Osteocyte (in vitro differentiated cells): ENCODE measurements at regions not wholly inside any gene's neighbourhood (a gene's known extent, or its start where the extent isn't known, plus 50 kb on each side); places are given as distances from the start of the nearest gene placed in this dataset.

Experiments
- DNase-seq: peaks from one replicate; pipeline ENCODE4 v3.0.0; 2021; ENCODE audit warnings: mixed read lengths; ENCODE audit not compliant: unreplicated experiment; ENCODE audit errors: extremely low spot score
- H3K27ac Mint-ChIP-seq: one replicate; pipeline ENCODE4 v1.8.0; 2021; ENCODE audit warnings: mild to moderate bottlenecking, mixed read lengths; ENCODE audit not compliant: unreplicated experiment
- H3K27me3 Mint-ChIP-seq: one replicate; pipeline ENCODE4 v1.8.0; 2021; ENCODE audit warnings: mixed read lengths; ENCODE audit not compliant: unreplicated experiment
- H3K36me3 Mint-ChIP-seq: one replicate; pipeline ENCODE4 v1.8.0; 2021; ENCODE audit warnings: mixed read lengths; ENCODE audit not compliant: unreplicated experiment
- H3K4me1 Mint-ChIP-seq: one replicate; pipeline ENCODE4 v1.8.0; 2021; ENCODE audit warnings: mixed read lengths; ENCODE audit not compliant: unreplicated experiment
- H3K4me3 Mint-ChIP-seq: one replicate; pipeline ENCODE4 v1.8.0; 2021; ENCODE audit warnings: mild to moderate bottlenecking, moderate library complexity, mixed read lengths; ENCODE audit not compliant: unreplicated experiment
- H3K9me3 Mint-ChIP-seq: one replicate; pipeline ENCODE4 v1.8.0; 2021; ENCODE audit warnings: mixed read lengths; ENCODE audit not compliant: unreplicated experiment
- CTCF ChIP-seq: fragments of 200-600 bp; sonication (generic); IDR thresholded peaks from 2 replicates; pipeline ENCODE4 v1.5.0; 2021; ENCODE audit warnings: antibody characterized with exemption, mild to moderate bottlenecking, moderate library complexity

GRCh38 chr9:27934471-27934870, 361.2 kb upstream of the C9orf72 start:
- H3K36me3 Mint-ChIP-seq, result no peaks in the 10 kb centered on the region

GRCh38 chr9:27939186-27939585, 365.9 kb upstream of the C9orf72 start:
- no peak overlapping the region for H3K27ac Mint-ChIP-seq
- no peaks in the 10 kb centered on the region for H3K9me3 Mint-ChIP-seq
- no peak for DNase-seq
- no peaks in the 10 kb centered on the region for H3K4me1 Mint-ChIP-seq
- H3K27me3 Mint-ChIP-seq, result no peaks in the 10 kb centered on the region
- no peak overlapping the region for H3K4me3 Mint-ChIP-seq
- TF ChIP-seq CTCF, result no peak
- no peaks in the 10 kb centered on the region for H3K36me3 Mint-ChIP-seq

More at GRCh38 chr9:27934471-27934870, 361.2 kb upstream of the C9orf72 start:
- H3K4me1 Mint-ChIP-seq, result no peaks in the 10 kb centered on the region
- no peaks in the 10 kb centered on the region for H3K9me3 Mint-ChIP-seq
- no peak overlapping the region for H3K27ac Mint-ChIP-seq
- no peak for TF ChIP-seq CTCF
- H3K27me3 Mint-ChIP-seq, result no peaks in the 10 kb centered on the region
- DNase-seq, result no peak
- H3K4me3 Mint-ChIP-seq, result no peak overlapping the region

DNA sequence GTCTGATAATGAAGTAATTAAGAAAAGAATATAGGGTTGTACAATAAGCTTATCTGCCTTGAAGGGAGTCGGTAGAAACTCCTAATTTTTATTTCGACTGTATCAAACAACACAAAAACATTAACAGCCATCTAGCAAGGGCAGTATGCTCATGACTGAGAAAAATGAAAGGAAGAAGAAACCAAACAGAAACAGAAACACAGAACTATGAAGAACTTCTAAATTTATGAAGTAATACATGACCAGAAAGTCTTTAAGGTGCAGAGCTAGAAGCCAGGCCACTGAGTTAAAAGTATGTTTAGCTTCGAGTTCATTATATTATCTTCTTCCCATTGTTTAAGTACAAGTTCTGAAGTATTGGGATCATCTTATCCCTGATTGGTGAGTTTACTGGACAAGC, 367.3 kb upstream of the C9orf72 start:
- H3K4me1 Mint-ChIP-seq, result no peaks in the 10 kb centered on the region
- no peak for DNase-seq
- no peaks in the 10 kb centered on the region for H3K36me3 Mint-ChIP-seq
- no peaks in the 10 kb centered on the region for H3K27me3 Mint-ChIP-seq
- H3K27ac Mint-ChIP-seq, result no peak overlapping the region
- no peak overlapping the region for H3K4me3 Mint-ChIP-seq
- no peaks in the 10 kb centered on the region for H3K9me3 Mint-ChIP-seq
- no peak for TF ChIP-seq CTCF

DNA sequence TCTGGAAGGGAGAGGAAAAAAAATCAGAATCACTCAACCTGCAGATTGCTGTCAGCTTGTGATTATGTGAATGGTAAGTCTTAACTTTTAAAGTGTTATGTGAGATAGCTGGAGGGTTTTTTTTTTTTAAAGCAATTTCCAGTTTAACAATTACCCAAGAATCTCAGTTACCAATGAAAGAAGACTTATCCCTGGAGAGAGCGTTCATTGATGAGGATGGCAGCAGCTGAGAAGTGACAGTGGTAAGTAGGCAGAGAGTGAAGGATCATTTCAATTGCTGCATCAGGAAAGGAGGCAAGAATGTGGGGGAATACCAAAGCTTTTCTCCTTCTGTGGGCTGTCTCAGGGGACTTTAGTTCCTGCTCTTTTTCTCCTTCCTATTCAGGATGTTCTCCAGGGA, 370.2 kb upstream of the C9orf72 start:
- no peaks in the 10 kb centered on the region for H3K36me3 Mint-ChIP-seq
- no peak overlapping the region for H3K4me3 Mint-ChIP-seq
- no peaks in the 10 kb centered on the region for H3K27me3 Mint-ChIP-seq
- no peak for TF ChIP-seq CTCF
- H3K4me1 Mint-ChIP-seq, result no peaks in the 10 kb centered on the region
- H3K27ac Mint-ChIP-seq, result no peak overlapping the region
- no peak for DNase-seq
- H3K9me3 Mint-ChIP-seq, result no peaks in the 10 kb centered on the region

GRCh38 chr9:27945386-27945785, 372.1 kb upstream of the C9orf72 start:
- H3K4me3 Mint-ChIP-seq, result no peak overlapping the region
- H3K27me3 Mint-ChIP-seq, result no peaks in the 10 kb centered on the region
- no peaks in the 10 kb centered on the region for H3K4me1 Mint-ChIP-seq
- H3K9me3 Mint-ChIP-seq, result no peaks in the 10 kb centered on the region
- DNase-seq, result no peak
- no peaks in the 10 kb centered on the region for H3K36me3 Mint-ChIP-seq
- no peak overlapping the region for H3K27ac Mint-ChIP-seq
- TF ChIP-seq CTCF, result no peak
